HCT116 (cell line): ENCODE measurements at regions not wholly inside any gene's neighbourhood (a gene's known extent, or its start where the extent isn't known, plus 50 kb on each side); places are given as distances from the start of the nearest gene placed in this dataset.

Experiments used
- ATAC-seq: fragments of 200-7000 bp; cut with Tn5 transposase; 2 replicates; pipeline ENCODE4 v1.9.1; 2020; ENCODE audit warnings: mild to moderate bottlenecking, moderate library complexity
- BruUV-seq: library from RNA; stranded (reverse); fragments of 400-500 nt; replicated peaks from 2 replicates; lab custom pipeline; 2021; lab: Mats Ljungman, UMichigan
- CTCF ChIA-PET: fragments of 300-600 bp; sonication (Branson Sonifier 250); formaldehyde crosslinking; loops from one replicate; lab custom pipeline; 2021; ENCODE audit warnings: antibody characterized with exemption; lab: Charles Lee
- POLR2A ChIA-PET: fragments of 300-600, 350-600 bp; sonication (Branson Sonifier 250); formaldehyde crosslinking; loops from one replicate; lab custom pipeline; 2021; ENCODE audit warnings: antibody characterized with exemption; lab: Charles Lee
- RAD21 ChIA-PET, 2 experiments: fragments of 300-600 bp; sonication (Branson Sonifier 250); formaldehyde crosslinking; loops; one replicate each; lab custom pipeline; 2023; ENCODE audit warnings: low total read pairs in 2 of 2; ENCODE audit not compliant: uncharacterized antibody in 2 of 2, unreplicated experiment in 2 of 2, low non-redundant PET in 1 of 2; lab: Charles Lee
- DNase-seq: peaks from one replicate; pipeline ENCODE4 v3.0.0-alpha.2; 2010; ENCODE audit warnings: low read depth, low spot score
- H2AFZ ChIP-seq: fragments of 200-600 bp; shearing (Covaris generic), sonication (generic); 2 replicates; pipeline ENCODE4 v1.6.1; 2017; ENCODE audit warnings: low read depth, mixed run types, mixed read lengths, antibody characterized with exemption, low read length; ENCODE audit not compliant: poor library complexity, severe bottlenecking
- H3K27ac ChIP-seq: 2 replicates; pipeline ENCODE4 v1.5.1; 2012; ENCODE audit warnings: low read depth, low read length
- H3K27me3 ChIP-seq: fragments of 200-600 bp; sonication (generic); 2 replicates; pipeline ENCODE4 v1.6.1; 2016; ENCODE audit warnings: mixed run types, low read length, mixed read lengths; ENCODE audit not compliant: insufficient read depth
- H3K36me3 ChIP-seq, 2 experiments: fragments of 200-500 bp in 1 of 2; fragments of 200-600 bp in 1 of 2; sonication (Bioruptor generic) in 1 of 2; sonication (generic) in 1 of 2; 2 replicates each; pipeline versions ENCODE4 v1.5.1 to v1.6.1; 2014 to 2016; ENCODE audit warnings: low read length in 2 of 2, inconsistent platforms in 1 of 2, mixed read lengths in 1 of 2, mixed run types in 1 of 2; ENCODE audit not compliant: insufficient read depth in 2 of 2, control insufficient read depth in 1 of 2
- H3K4me1 ChIP-seq, 2 experiments: fragments of 200-600 bp in 1 of 2; sonication (generic) in 1 of 2; 2 replicates each; pipeline versions ENCODE4 v1.5.1 to v1.6.1; 2012 to 2017; ENCODE audit warnings: low read length in 2 of 2, inconsistent platforms in 1 of 2, mild to moderate bottlenecking in 1 of 2, mixed read lengths in 1 of 2, mixed run types in 1 of 2, moderate library complexity in 1 of 2; ENCODE audit not compliant: insufficient read depth in 2 of 2, control insufficient read depth in 1 of 2
- H3K4me2 ChIP-seq: fragments of 200-600 bp; sonication (generic); 2 replicates; pipeline ENCODE4 v1.6.1; 2017; ENCODE audit warnings: mixed run types, low read length, mixed read lengths
- H3K4me3 ChIP-seq, 2 experiments: fragments of 200-600 bp in 1 of 2; sonication (generic) in 1 of 2; replicated peaks in 1 of 2; 2 replicates each; pipeline ENCODE4 v1.5.1; 2011 to 2016; ENCODE audit warnings: low read length in 2 of 2, control low read depth in 1 of 2, low read depth in 1 of 2, mild to moderate bottlenecking in 1 of 2, mixed read lengths in 1 of 2, mixed run types in 1 of 2
- H3K79me2 ChIP-seq: fragments of 200-600 bp; sonication (generic); 2 replicates; pipeline ENCODE4 v1.6.1; 2017; ENCODE audit warnings: mild to moderate bottlenecking, mixed run types, low read length, moderate library complexity, mixed read lengths; ENCODE audit not compliant: insufficient read depth
- H3K9ac ChIP-seq: fragments of 200-600 bp; sonication (generic); 2 replicates; pipeline ENCODE4 v1.6.1; 2016; ENCODE audit warnings: low read length, mixed read lengths
- H3K9me2 ChIP-seq: fragments of 200-600 bp; sonication (generic), shearing (Covaris generic); 2 replicates; pipeline ENCODE4 v1.6.1; 2017; ENCODE audit warnings: mixed run types, mild to moderate bottlenecking, moderate library complexity; ENCODE audit not compliant: insufficient read depth
- H3K9me3 ChIP-seq, 2 experiments: fragments of 200-500 bp in 1 of 2; fragments of 200-600 bp in 1 of 2; sonication (Bioruptor generic) in 1 of 2; sonication (generic) in 1 of 2; 2 replicates each; pipeline ENCODE4 v1.6.1; 2014 to 2017; ENCODE audit warnings: low read length in 2 of 2, mixed read lengths in 2 of 2, inconsistent platforms in 1 of 2, low read depth in 1 of 2, mild to moderate bottlenecking in 1 of 2, mixed run types in 1 of 2, moderate library complexity in 1 of 2; ENCODE audit not compliant: control insufficient read depth in 1 of 2, insufficient read depth in 1 of 2
- H4K20me1 ChIP-seq: fragments of 200-600 bp; sonication (generic), shearing (Covaris generic); 2 replicates; pipeline ENCODE4 v1.6.1; 2017; ENCODE audit warnings: mixed run types, mild to moderate bottlenecking, moderate library complexity; ENCODE audit not compliant: insufficient read depth
- CBX3 ChIP-seq: IDR thresholded peaks from 2 replicates; pipeline ENCODE4 v1.6.1; 2012; ENCODE audit warnings: low read depth
- CEBPB ChIP-seq: IDR thresholded peaks from 2 replicates; pipeline ENCODE4 v1.6.1; 2012; ENCODE audit warnings: low read depth
- ELF1 ChIP-seq: IDR thresholded peaks from 2 replicates; pipeline ENCODE4 v1.6.1; 2012; ENCODE audit warnings: low read depth, borderline replicate concordance
- EZH2 ChIP-seq: fragments of 200-600 bp; sonication (generic); IDR thresholded peaks from 2 replicates; pipeline ENCODE4 v1.6.1; 2017; ENCODE audit warnings: antibody characterized with exemption, mixed run types
- EZH2phosphoT487 ChIP-seq: fragments of 200-600 bp; IDR thresholded peaks from 2 replicates; pipeline ENCODE4 v1.6.1; 2018; ENCODE audit warnings: antibody characterized with exemption, borderline replicate concordance
- JUND ChIP-seq: IDR thresholded peaks from 2 replicates; pipeline ENCODE4 v1.6.1; 2012
- POLR2AphosphoS5 ChIP-seq: IDR thresholded peaks from 2 replicates; pipeline ENCODE4 v1.6.1; 2011; ENCODE audit warnings: mild to moderate bottlenecking, low read depth, low read length, moderate library complexity
- SIN3A ChIP-seq: IDR thresholded peaks from 2 replicates; pipeline ENCODE4 v1.6.1; 2012; ENCODE audit warnings: low read depth
- SRF ChIP-seq: IDR thresholded peaks from 2 replicates; pipeline ENCODE4 v1.6.1; 2012; ENCODE audit warnings: low read depth
- ZBTB33 ChIP-seq: IDR thresholded peaks from 2 replicates; pipeline ENCODE4 v1.6.1; 2011; ENCODE audit warnings: mild to moderate bottlenecking, low read length, moderate library complexity; ENCODE audit not compliant: insufficient replicate concordance; ENCODE audit errors: extremely low read depth
- ZFX ChIP-seq: fragments of 450-650 bp; IDR thresholded peaks from 2 replicates; pipeline ENCODE4 v1.6.1; 2017
- intact Hi-C: fragments of 100-400 bp; cut with micrococcal nuclease; formaldehyde crosslinking; loops from 2 replicates; pipeline ENCODE4 v1.10.0; 2022
- TF ChIP-seq, protein P1 (sequence below): IDR thresholded peaks from 2 replicates; pipeline ENCODE4 v1.6.1; 2012
- TF ChIP-seq, protein P2 (sequence below): IDR thresholded peaks from 2 replicates; pipeline ENCODE4 v1.6.1; 2012

GRCh38 chr3:124657138-124657537, 73.1 kb upstream of the UMPS start:
- Histone ChIP-seq H3K4me2 (no peak overlapping the region), H3K27me3 (no peaks in the 10 kb centered on the region), H3K9me3 (no peaks in the 10 kb centered on the region), H3K4me1 (no peaks in the 10 kb centered on the region), H3K9ac (no peak overlapping the region), H3K79me2 (no peaks in the 10 kb centered on the region), H3K9me2 (no peaks in the 10 kb centered on the region), H3K4me3 (no peak overlapping the region), H4K20me1 (no peaks in the 10 kb centered on the region), H3K36me3 (no peaks in the 10 kb centered on the region), H2AFZ (no peak overlapping the region), H3K27ac (no peak overlapping the region)
- ATAC-seq (no peak), DNase-seq (no peak)
- CTCF ChIA-PET = no interaction called here
- POLR2A ChIA-PET = no interaction called here
- intact Hi-C loops = no loop called here
- no TSS peak for BruUV-seq
- TF ChIP-seq ZBTB33 = no peak
- no peak for TF ChIP-seq CBX3
- TF ChIP-seq POLR2AphosphoS5 = no peak
- no peak for TF ChIP-seq ZFX
- TF ChIP-seq SRF = no peak
- TF ChIP-seq EZH2phosphoT487 = no peak
- no peak for TF ChIP-seq CEBPB
- no peak for TF ChIP-seq ELF1
- TF ChIP-seq, protein P1, sequence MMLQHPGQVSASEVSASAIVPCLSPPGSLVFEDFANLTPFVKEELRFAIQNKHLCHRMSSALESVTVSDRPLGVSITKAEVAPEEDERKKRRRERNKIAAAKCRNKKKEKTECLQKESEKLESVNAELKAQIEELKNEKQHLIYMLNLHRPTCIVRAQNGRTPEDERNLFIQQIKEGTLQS = no peak
- no peak for TF ChIP-seq SIN3A
- TF ChIP-seq JUND = no peak
- TF ChIP-seq EZH2 = no peak
- TF ChIP-seq, protein P2, sequence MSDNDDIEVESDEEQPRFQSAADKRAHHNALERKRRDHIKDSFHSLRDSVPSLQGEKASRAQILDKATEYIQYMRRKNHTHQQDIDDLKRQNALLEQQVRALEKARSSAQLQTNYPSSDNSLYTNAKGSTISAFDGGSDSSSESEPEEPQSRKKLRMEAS = no peak
- RAD21 ChIA-PET = no interaction called here
